Activated T-helper 17 cell treated with anti-CD3 and anti-CD28 coated beads, Interleukin-2, amount 50 U/mL, for 72 hours (primary cell): ENCODE measurements at regions not wholly inside any gene's neighbourhood (a gene's known extent, or its start where the extent isn't known, plus 50 kb on each side); places are given as distances from the start of the nearest gene placed in this dataset.
"Not testable (repeated sequence)": the region's sequence is repeated elsewhere in the genome, so short reads cannot be mapped to it uniquely, and the experiment has no call there.

Source experiments
- ATAC-seq: fragments of 150-1000 bp; cut with Tn5 transposase; replicated peaks from 2 replicates; pipeline ENCODE4 v1.10.0; 2021; ENCODE audit warnings: mild to moderate bottlenecking, moderate library complexity
- H3K27ac Mint-ChIP-seq: one replicate; pipeline ENCODE4 v1.8.0; 2022; ENCODE audit warnings: mixed read lengths
- H3K27me3 Mint-ChIP-seq: one replicate; pipeline ENCODE4 v1.8.0; 2022; ENCODE audit warnings: mixed read lengths
- H3K36me3 Mint-ChIP-seq: one replicate; pipeline ENCODE4 v1.8.0; 2022; ENCODE audit warnings: low read depth, mild to moderate bottlenecking, mixed read lengths
- H3K4me1 Mint-ChIP-seq: one replicate; pipeline ENCODE4 v1.8.0; 2022; ENCODE audit warnings: mixed read lengths
- H3K4me3 Mint-ChIP-seq: one replicate; pipeline ENCODE4 v1.8.0; 2022; ENCODE audit warnings: mild to moderate bottlenecking, mixed read lengths
- H3K9me3 Mint-ChIP-seq: one replicate; pipeline ENCODE4 v1.8.0; 2022; ENCODE audit warnings: mixed read lengths

- no peak overlapping the region for H3K4me3 Mint-ChIP-seq
- no peak for ATAC-seq
- H3K27ac Mint-ChIP-seq: no peak overlapping the region
- H3K9me3 Mint-ChIP-seq: peaks cover 15% of the 10 kb centered on the region
- no peaks in the 10 kb centered on the region for H3K36me3 Mint-ChIP-seq
- H3K4me1 Mint-ChIP-seq: no peaks in the 10 kb centered on the region
- no peaks in the 10 kb centered on the region for H3K27me3 Mint-ChIP-seq
Observed at GRCh38 chr1:189751311-189751710, 726.4 kb downstream of the BRINP3 start.

- H3K4me3 Mint-ChIP-seq: no peak overlapping the region
- H3K9me3 Mint-ChIP-seq: peaks cover 15% of the 10 kb centered on the region
- ATAC-seq: no peak
- no peak overlapping the region for H3K27ac Mint-ChIP-seq
- H3K36me3 Mint-ChIP-seq: no peaks in the 10 kb centered on the region
- no peaks in the 10 kb centered on the region for H3K27me3 Mint-ChIP-seq
- no peaks in the 10 kb centered on the region for H3K4me1 Mint-ChIP-seq
Observed at GRCh38 chr1:189752461-189752995, 725.1 kb downstream of the BRINP3 start.

- not testable (repeated sequence) for H3K36me3 Mint-ChIP-seq, H3K27me3 Mint-ChIP-seq, ATAC-seq, H3K4me1 Mint-ChIP-seq, H3K27ac Mint-ChIP-seq, H3K4me3 Mint-ChIP-seq
- H3K9me3 Mint-ChIP-seq: peaks cover 10% of the 10 kb centered on the region
Observed at GRCh38 chr1:189755100-189755499, 722.6 kb downstream of the BRINP3 start.

- H3K27ac Mint-ChIP-seq: no peak overlapping the region
- H3K4me3 Mint-ChIP-seq: no peak overlapping the region
- ATAC-seq: no peak
- no peaks in the 10 kb centered on the region for H3K36me3 Mint-ChIP-seq
- no peaks in the 10 kb centered on the region for H3K27me3 Mint-ChIP-seq
- H3K4me1 Mint-ChIP-seq: no peaks in the 10 kb centered on the region
- peaks cover 15% of the 10 kb centered on the region for H3K9me3 Mint-ChIP-seq
Observed at GRCh38 chr1:189764391-189765320, 713.0 kb downstream of the BRINP3 start.

GRCh38 chr1:189769448-189769847 is 708.2 kb downstream of the BRINP3 start:
- H3K27ac Mint-ChIP-seq: no peak overlapping the region
- H3K4me1 Mint-ChIP-seq: no peaks in the 10 kb centered on the region
- no peaks in the 10 kb centered on the region for H3K27me3 Mint-ChIP-seq
- H3K36me3 Mint-ChIP-seq: no peaks in the 10 kb centered on the region
- no peak overlapping the region for H3K4me3 Mint-ChIP-seq
- peaks cover 13% of the 10 kb centered on the region for H3K9me3 Mint-ChIP-seq
- ATAC-seq: no peak

- Mint-ChIP-seq H3K9me3 (peaks cover 20% of the 10 kb centered on the region), H3K4me1 (no peaks in the 10 kb centered on the region), H3K4me3 (no peak overlapping the region), H3K36me3 (no peaks in the 10 kb centered on the region), H3K27me3 (no peaks in the 10 kb centered on the region), H3K27ac (no peak overlapping the region)
- no peak for ATAC-seq
Observed at GRCh38 chr1:189774721-189775287, 702.9 kb downstream of the BRINP3 start.

- Mint-ChIP-seq H3K4me1 (no peaks in the 10 kb centered on the region), H3K27me3 (no peaks in the 10 kb centered on the region), H3K36me3 (no peaks in the 10 kb centered on the region), H3K27ac (no peak overlapping the region), H3K9me3 (peaks cover 20% of the 10 kb centered on the region), H3K4me3 (no peak overlapping the region)
- ATAC-seq: no peak
Observed at GRCh38 chr1:189775343-189775742, 702.3 kb downstream of the BRINP3 start.

- Mint-ChIP-seq H3K27me3 (no peaks in the 10 kb centered on the region), H3K36me3 (no peaks in the 10 kb centered on the region), H3K27ac (no peak overlapping the region), H3K9me3 (peaks cover 16% of the 10 kb centered on the region), H3K4me3 (no peak overlapping the region), H3K4me1 (no peaks in the 10 kb centered on the region)
- no peak for ATAC-seq
Observed at GRCh38 chr1:189779034-189779433, 698.6 kb downstream of the BRINP3 start.

- no peak overlapping the region for H3K27ac Mint-ChIP-seq
- no peaks in the 10 kb centered on the region for H3K27me3 Mint-ChIP-seq
- peaks cover 10% of the 10 kb centered on the region for H3K9me3 Mint-ChIP-seq
- no peak for ATAC-seq
- no peak overlapping the region for H3K4me3 Mint-ChIP-seq
- H3K4me1 Mint-ChIP-seq: no peaks in the 10 kb centered on the region
- H3K36me3 Mint-ChIP-seq: no peaks in the 10 kb centered on the region
Observed at GRCh38 chr1:189782295-189782694, 695.4 kb downstream of the BRINP3 start.

GRCh38 chr1:189783456-189783855 is 694.2 kb downstream of the BRINP3 start:
- Mint-ChIP-seq H3K27ac (no peak overlapping the region), H3K4me1 (no peaks in the 10 kb centered on the region), H3K9me3 (peaks cover 11% of the 10 kb centered on the region), H3K4me3 (no peak overlapping the region), H3K36me3 (no peaks in the 10 kb centered on the region), H3K27me3 (no peaks in the 10 kb centered on the region)
- no peak for ATAC-seq

GRCh38 chr1:189786761-189787160 is 690.9 kb downstream of the BRINP3 start:
- no peak for ATAC-seq

GRCh38 chr1:189787201-189787600 is 690.5 kb downstream of the BRINP3 start:
- H3K27me3 Mint-ChIP-seq: no peaks in the 10 kb centered on the region
- no peak for ATAC-seq
- peaks cover 19% of the 10 kb centered on the region for H3K9me3 Mint-ChIP-seq
- H3K27ac Mint-ChIP-seq: no peak overlapping the region
- no peak overlapping the region for H3K4me3 Mint-ChIP-seq
- H3K36me3 Mint-ChIP-seq: no peaks in the 10 kb centered on the region
- H3K4me1 Mint-ChIP-seq: no peaks in the 10 kb centered on the region

More at GRCh38 chr1:189786761-189787160, 690.9 kb downstream of the BRINP3 start:
- Mint-ChIP-seq H3K36me3 (no peaks in the 10 kb centered on the region), H3K27ac (no peak overlapping the region), H3K4me1 (no peaks in the 10 kb centered on the region), H3K27me3 (no peaks in the 10 kb centered on the region), H3K4me3 (no peak overlapping the region), H3K9me3 (peaks cover 19% of the 10 kb centered on the region)

- Mint-ChIP-seq H3K36me3 (no peaks in the 10 kb centered on the region), H3K27ac (no peak overlapping the region), H3K9me3 (peaks cover 23% of the 10 kb centered on the region), H3K4me3 (no peak overlapping the region), H3K4me1 (no peaks in the 10 kb centered on the region), H3K27me3 (no peaks in the 10 kb centered on the region)
- no peak for ATAC-seq
Observed at GRCh38 chr1:189790335-189790734, 687.3 kb downstream of the BRINP3 start.

- peaks cover 13% of the 10 kb centered on the region for H3K9me3 Mint-ChIP-seq
Observed at GRCh38 chr1:189803364-189803763, 674.3 kb downstream of the BRINP3 start.

GRCh38 chr1:189804352-189804751 is 673.3 kb downstream of the BRINP3 start:
- Mint-ChIP-seq H3K36me3 (no peaks in the 10 kb centered on the region), H3K27me3 (no peaks in the 10 kb centered on the region), H3K27ac (no peak overlapping the region), H3K4me3 (no peak overlapping the region), H3K9me3 (peaks cover 13% of the 10 kb centered on the region), H3K4me1 (no peaks in the 10 kb centered on the region)
- ATAC-seq: no peak

More at GRCh38 chr1:189803364-189803763, 674.3 kb downstream of the BRINP3 start:
- H3K4me3 Mint-ChIP-seq: no peak overlapping the region
- no peaks in the 10 kb centered on the region for H3K4me1 Mint-ChIP-seq
- no peaks in the 10 kb centered on the region for H3K27me3 Mint-ChIP-seq
- no peaks in the 10 kb centered on the region for H3K36me3 Mint-ChIP-seq
- H3K27ac Mint-ChIP-seq: no peak overlapping the region
- ATAC-seq: no peak
